ENCODE measurements at regions not wholly inside any gene's neighbourhood (a gene's known extent, or its start where the extent isn't known, plus 50 kb on each side); places are given as distances from the start of the nearest gene placed in this dataset.

DNA sequence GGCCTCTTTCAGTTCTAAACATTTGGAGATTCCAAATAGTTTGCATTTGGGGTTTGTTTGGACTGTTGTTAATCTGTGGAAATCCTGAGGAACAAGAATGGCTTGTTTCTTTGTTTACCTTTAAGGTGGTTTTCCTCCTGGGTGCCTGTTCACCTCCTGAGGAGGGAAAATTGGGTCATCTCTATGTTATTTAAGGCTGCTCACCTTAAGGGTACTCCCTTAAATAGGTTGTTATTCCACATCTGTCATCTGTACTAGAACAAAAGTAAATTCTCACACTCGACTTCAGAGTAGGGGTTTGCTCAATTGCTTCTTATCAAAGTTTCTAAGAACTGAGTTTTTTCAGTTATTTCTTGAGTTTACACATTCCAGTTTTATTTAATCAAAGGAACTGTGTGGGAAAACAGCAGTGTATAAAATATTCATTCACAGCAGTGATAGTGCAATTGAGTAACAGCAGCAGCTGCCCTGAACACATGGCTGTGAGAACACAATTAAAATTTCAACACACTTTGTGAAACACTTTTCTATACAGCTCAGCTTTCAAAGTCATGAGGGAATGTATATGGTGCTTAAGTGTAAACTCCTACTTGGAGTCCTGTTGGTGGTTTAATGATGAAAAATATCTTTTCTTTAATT is 238.5 kb upstream of the PGRMC2 start:
- no peak for DNase-seq

DNA sequence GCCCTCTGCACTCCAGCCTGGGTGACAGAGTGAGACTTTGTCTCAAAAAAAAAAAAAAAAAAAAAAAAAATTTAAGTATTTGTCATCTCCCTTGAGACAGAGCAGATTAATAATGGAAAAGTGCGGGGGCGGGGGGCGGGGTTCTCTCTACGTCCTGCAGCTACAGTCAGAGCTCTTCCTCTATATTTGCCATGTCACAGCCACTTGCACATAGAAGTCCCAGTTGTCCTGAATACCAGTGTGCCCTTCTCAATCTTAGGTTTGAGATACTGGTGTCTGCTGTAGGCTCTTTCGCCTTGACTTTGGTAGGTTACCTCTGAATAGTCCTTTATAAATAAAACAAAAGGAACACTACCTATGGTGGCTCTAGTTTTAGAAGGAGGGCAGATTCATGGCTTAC is 237.8 kb upstream of the PGRMC2 start:
- DNase-seq: no peak

DNA sequence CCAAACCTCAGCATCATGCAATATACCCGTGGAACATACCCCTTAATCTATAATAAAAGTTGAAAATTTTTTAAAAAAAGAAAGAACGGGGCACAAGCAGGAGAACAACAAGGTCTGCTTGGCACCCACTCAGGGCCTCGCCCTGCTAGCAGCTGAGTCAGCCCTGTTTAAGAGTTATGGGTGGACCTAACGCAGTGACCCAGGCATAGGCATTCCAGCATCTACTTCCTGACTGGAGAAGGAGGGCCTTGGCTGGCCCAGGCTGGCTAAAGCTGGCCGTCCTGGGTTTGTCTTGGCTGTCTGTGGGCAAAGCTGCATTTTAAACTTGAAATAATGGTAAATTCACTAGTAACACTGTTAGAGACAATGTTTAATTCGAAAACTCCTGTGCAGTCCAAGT is 236.7 kb upstream of the PGRMC2 start:
- DNase-seq: no peak

DNA sequence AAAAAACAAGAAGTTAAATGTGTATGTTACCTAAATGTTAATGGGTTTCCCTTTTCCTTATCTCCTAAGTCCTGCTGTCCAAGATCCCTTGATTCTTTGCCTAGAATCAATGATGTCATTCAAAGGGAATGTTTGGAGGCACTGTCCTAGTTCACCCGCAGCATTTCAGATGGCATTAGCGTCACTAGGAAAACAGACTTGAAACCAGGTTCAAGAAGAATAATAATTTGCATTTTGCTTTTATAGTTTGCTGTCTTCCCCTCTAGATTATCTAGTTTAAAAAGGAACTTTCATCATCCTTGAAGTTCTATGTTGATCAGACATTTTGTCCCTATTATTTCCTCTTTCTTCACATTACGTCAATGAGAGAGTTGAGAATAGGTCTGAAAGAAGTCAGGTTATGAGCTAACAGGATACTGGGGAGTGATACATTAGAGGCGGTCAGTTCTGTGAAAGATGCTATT is 234.1 kb upstream of the PGRMC2 start:
- no peak for DNase-seq

DNA sequence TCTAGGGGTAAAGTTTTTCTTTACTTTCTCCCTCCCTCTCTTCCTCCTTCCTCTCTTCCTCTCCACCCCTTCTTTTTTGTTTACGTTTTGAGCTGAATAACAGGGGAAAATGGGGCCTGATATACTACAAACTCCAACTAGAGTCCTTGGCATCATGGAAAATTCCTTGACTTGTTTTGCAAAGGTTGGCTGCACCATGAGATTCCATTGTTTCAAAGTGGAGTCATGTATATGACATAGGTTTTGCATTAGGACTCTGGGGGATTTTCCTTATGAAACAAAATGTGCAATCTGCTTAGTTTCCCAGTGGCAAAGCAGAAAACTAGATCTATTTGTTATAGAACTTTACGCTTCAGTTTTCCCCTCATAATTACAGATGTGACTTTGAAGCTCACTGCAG is 233.5 kb upstream of the PGRMC2 start:
- DNase-seq: no peak

DNA sequence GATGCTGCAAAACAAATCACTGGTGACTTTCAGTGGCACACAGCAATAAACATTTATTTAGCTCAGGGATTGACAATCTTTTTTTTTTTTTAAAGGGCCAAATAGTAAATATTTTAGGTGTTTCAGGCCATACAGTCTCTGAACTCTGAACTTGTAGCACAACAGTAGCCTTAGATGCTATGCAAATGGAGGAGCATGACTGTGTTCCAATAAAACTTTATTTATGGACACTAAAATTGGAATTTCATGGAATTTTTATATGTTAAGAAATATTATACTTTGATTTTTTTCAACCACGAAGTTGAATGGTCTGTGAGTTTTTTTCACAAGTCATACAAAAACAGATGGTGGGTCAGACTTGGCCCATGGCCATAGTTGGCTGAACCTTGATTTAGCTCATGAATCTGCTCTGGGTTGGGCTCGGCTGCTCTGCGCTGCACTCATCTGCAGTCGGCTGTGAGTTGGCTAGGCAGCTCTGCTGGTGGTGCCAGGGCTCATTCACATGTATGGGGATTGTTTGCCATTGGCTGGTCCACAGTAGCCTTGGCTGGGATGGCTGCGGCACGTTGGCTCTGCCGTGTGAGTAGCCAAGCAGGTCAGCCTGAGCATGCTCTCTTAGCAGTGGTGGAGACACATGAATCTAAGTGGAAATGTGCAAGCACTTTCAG is 231.7 kb upstream of the PGRMC2 start:
- no peak for DNase-seq

DNA sequence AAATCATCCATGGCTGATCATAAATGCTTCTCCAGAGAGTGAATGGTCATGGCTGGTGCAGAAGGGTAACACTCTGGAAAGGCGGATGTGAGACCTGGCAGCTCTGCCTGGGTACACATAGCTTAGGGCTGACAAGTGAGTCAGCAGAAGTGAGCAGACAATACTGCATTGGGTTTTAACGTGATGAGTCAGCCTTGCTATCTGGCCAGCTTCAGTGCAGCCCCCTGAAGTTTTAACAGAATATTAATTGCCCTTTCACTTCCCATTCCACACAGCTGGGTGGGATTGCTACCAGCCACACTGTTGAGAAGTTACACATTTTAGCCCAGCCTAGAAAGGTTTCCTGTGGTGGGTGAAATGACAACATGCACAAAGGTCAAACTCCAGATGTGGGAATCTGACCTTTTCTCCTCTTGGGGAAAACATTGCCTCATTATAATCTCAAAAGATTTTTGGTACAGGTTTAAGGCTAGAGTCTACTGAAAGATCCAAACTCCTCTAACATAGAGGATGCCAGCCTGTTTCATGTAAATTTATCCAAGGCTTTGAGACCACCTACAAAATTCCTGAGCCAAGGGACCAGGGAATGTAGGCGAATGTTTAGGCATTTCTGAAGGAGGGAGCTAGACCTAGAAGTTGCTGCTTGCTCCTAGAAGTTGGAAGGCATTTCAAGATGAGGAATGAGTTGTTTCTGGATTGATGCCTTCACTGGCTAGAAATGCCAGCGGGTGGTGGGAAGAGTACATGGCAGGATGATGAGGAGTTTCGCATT is 230.3 kb upstream of the PGRMC2 start:
- no peak for DNase-seq

DNA sequence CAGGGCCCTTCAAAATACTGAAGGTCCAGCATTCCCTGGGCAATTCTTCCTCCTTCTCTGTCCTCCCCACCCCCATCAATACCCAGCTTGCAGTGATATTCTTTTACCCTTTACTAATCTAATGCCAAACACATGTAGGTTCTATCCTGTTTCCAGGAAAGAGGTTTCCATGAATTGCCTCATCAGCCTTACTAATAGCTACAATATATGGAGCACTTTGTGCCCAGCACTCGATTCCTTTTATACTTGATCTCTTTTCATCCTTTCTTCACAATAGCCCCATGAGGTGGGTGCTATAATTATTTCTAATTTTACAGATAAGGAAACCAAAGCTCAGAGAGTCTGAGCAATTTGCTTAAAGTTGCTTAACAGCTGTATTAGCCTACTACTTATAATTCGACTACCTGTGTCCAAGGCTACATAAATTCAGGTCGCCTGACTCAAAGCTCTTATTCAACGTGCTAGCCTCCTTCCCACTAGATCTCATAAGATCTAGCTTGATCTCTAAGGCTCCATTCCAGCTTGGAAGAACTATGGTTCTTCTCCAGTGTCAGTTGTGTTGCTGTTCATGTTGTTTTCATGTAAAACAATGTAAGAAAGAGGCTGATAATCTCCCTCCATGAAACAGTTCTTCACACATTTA is 229.6 kb upstream of the PGRMC2 start:
- no peak for DNase-seq

DNA sequence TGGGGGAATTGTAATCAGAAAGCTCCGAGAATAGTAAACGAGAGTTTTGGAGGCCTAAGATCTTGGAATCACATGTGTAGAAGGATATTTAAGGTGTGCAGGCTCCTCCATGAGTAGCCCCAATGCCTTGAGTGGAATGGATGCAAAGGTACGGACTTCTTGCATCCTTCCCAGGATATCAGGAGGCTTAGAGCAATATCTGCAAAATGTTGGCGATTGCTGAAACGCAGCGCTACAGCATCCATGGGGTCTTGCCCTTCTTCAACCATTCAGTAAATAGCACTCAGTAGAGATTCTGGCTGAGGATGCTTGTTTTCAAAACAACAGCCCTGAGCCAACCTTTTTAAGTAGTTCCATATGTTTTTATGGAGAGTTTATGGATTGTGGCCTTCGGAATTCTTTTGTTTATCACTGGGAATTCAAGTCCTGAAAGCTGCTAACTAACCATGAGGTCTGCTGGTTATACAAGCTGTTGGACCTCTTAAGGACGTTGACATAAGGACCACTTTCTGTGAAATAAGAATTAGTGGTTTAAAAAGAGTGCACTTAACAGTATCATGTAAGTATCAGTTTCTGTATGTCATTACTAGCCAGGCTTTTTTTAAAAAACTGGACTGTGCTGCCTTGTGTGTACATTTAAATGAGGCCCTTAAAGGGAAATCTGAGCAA is 228.8 kb upstream of the PGRMC2 start:
- no peak for DNase-seq

DNA sequence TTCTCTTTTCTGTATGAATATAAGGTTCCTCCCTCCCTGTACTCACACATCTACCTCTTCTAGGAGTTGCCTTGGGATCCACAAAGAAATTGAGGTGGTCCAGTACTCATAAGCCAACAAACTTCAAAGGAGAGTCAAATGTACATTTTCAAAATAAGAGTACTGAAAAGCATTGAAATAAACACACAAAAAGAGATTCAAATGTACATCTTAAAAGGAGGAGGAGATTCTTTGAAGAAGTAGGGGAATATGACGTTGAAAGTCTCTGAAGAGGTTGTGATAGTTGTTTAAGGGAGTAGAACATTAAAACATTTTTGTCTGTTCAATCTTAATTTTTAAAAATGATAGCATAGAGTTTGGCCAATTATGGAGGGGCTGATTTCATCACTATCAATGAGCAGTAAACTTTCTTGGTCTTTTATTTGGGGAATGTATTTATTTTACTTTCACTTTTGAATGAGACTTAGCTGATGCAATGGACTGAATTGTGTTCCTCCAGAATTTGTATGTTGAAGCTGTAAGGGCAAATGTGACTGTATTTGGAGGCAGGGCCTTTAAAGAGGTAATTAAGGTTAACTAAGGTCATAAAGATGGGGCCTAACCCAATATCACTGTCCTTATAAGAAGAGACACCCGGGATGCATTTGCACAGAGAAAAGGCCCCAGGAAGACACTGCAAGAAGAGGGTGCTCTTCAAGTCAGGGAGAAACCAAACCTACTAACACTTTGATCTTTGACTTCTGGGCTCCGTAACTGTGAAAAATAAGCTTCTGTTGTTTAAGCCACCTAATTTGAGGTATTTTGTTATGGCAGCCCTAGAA is 226.3 kb upstream of the PGRMC2 start:
- DNase-seq: no peak

DNA sequence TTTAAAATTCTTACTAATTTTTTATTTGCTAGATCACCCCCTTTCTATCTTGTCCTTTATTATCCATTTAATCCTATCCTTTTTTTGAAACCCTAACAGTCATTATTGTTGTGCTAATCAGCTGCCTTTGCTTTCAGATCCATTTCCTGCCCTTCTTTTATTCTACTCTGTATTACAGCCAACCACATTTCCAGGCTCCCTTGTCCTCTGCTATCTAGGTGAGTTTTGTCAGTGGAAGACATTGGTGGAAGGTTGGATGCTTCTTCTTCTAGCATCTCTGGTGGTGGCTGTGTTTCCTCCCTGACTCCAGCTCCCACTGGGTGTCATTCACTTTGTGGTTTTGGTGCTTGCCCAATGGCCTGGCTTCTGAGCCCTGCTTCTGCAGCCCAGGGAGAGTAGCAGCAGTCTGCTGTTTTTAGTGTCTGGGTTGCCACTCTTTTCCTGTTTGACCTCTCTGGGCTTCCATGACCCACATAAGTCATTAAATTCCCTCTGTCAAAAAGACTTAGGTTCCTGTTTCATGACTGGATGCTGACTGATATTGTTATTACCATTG is 225.2 kb upstream of the PGRMC2 start:
- no peak for DNase-seq

DNA sequence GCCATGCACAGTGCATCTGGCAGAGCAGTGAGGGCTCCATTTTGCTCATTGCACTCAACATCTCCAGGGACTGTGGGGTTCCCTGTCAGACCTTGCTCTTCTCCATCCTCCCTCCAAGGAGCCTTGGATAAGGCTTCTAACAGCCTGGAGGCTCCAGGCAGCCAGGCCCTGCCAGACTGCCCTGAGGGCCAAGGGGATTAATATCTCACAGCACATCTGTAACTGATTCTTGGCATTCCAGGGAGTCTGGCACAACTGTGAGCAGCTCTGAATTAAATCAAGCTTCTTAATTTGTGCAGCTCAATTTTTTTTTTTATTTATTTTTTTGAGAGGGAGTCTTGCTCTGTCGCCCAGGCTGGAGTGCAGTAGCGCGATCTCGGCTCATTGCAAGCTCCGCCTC is 224.5 kb upstream of the PGRMC2 start:
- no peak for DNase-seq

DNA sequence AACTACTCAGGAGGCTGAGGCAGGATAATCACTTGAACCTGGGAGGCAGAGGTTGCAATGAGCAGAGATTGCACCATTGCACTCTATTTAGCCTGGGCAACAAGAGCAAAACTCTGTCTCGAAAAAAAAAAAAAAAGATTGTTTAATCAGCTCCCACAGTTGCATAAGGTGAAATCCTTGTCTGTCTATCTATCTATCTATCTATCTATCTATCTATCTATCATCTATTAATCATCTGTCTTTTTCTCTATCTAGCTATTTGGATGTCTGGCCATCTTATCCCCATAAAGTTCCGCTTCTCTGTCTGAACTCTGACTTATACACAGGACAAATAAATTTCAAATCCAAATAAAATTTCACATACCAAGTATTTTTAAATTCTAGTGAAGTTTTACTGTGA is 223.2 kb upstream of the PGRMC2 start:
- DNase-seq: no peak

DNA sequence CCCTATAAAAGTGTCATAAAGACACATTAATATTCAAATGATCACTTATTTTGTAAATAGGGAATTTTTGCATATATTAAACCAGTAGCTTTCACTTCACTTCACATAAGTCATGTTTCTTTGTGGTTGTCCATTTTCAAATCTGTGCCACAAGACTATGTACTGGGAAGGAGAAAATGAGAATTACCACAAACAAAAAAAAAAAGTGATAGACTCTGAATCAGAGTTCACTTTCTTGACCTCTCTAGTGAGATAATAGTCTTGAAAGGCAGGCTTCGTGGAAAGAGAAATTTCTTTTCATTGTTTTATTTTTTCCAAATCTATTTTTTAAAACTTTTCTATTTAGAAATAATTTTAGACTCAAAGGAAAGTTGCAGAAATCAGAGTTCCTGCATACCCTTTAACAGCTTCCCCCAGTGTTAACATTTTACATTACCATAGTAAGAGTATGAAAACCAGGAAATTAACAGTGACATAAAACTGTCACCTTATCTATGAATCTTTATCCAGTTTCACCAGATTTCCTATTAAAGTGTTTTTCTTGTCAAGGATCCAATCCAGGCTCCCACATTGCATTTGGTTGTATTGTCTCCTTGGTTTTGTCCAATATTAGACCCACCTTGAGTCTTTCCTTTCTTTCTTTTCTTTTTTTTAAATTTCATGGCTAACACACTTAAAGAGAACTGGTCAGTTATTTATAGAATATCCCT is 215.4 kb upstream of the PGRMC2 start:
- DNase-seq: no peak

DNA sequence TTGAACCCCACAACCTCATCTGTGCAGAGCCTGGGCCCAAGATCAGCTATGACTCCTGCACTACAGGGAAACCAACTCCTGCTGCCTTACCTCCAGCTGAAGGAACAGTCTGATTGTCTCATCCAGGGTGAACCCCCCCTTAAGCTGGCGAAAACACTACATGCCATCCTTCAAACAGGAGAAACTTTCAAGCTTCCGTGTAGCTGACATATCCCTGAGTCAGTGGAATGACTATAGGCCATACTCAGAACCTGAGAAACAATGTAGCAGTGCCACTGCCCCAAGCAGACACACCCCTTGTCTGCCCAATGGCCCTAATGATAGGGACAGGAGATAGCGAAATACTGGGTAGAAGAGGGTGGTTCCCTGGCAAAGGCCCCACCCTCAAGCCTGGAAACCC is 213.6 kb upstream of the PGRMC2 start:
- DNase-seq: no peak

DNA sequence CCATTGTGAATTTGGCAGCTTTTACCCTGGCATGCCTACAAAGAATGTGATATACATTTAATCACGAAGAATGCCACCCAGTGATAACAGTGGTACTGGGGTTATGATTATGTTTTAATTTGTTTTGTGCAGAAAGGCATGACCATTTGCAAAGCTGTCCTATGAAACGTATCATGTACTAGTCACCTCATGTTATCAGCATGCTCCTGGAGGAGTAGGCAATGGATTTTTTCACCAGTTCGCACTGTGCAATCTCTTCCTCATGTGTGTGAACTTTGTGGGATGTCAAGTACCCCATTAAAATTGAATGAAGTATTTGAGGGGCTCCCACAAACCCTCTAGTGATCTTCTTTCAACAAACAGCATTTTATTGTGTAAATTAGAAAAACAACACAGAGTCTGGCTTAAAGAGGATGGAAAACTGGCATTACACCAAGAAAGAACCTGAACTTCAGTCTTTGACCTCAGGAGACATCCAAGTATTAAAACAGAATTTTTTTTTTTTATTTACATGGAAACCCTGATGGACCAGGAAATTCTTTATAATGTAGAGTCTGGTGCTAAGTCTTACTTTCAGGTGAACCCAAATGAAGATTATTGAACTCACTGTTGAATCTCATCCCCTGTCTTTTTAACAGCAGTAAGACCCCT is 200.6 kb upstream of the PGRMC2 start:
- DNase-seq: no peak

DNA sequence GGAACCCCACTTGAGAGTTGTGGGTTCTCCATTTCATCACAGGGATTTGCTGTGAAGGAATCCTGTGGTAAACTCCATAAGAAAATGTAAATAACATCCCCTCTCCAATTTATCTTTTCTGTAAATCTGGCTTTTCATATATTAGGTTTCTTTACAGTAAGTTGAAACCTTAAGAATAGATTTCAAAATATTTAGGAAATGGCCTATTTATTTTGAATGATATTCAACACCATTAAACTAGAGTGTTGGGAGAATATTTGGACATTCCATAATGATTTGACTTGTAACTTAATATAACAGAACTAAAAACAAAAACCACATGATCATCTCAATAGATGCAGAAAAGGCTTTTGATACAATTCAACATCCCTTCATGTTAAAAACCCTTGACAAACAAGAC is 197.3 kb upstream of the PGRMC2 start:
- DNase-seq: no peak

DNA sequence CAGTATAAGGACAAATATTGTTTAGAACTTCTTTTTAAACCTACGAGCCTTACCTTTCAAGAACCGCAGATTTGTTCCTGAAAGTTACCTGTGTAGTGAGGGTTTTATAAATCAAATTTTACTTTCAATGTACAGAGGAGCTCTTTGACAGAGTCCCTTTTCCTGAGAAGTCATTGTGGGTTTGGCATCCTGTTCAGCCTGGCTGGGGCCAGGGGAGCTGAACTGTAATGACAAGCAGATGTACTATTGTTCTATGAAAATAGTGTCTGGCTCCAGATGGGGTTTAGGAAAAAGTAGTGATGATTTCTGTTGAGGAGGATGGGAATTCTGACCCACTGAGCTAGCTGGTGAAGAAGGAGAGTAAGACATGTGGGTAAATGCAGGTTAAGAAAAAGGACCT is 196.2 kb upstream of the PGRMC2 start:
- DNase-seq: no peak

DNA sequence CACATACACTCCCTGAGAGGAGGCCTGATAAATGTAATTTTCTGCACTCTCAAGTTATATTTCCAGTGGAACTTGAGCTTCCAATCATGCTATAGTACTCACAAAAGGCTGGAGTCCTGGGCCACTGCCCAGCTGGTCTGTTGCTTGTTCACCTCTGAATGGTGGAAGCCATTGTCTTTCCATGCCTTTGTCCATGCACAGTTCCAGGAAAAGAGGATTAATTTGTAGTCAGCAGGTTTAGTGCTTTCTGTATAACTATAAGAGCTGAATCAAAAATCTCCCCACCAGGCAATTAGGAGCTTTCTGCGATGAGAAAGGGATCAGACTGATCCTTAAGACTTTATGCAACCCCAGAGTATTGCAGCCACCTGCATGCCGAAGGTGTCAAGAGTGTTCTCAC is 195.4 kb upstream of the PGRMC2 start:
- no peak for DNase-seq

DNA sequence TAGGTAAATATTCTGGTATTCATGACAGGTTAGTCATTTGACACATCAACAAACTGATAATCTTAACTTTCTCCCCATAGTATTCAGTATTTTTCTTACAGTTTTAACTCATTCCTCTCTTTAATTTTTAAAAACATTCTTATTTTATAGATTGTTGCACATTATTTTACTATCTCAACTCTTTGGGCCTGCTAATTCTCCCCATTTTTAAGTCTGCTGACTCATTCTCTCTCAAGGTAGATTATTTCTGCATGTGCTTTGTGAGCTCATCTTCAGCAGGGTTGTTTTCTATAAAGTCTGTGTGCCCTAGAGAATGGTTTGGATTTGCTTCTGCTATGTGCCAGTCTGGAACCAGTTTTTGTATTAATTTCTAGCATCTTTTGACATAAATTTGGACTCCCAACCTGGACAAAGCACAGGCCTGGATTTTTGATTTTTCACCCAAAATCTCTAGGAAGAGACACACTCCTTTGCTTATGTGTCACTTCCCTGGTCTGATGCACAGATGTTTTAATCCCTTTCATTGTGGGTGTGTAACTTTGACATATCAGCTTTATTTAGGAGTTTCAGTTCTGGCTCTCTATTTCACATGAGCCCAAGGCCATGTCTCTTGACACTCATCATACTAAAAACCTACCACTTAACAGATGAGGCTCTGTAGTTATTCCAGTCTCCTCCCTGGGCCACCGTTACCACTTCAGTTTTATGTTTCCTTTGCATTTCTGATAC is 194.3 kb upstream of the PGRMC2 start:
- DNase-seq: no peak

Data from activated naive CD4-positive, alpha-beta T cell (primary cell).